Activated naive CD4-positive, alpha-beta T cell treated with anti-CD3 and anti-CD28 coated beads, Interleukin-2, amount 50 U/mL, for 72 hours (primary cell): ENCODE measurements at regions not wholly inside any gene's neighbourhood (a gene's known extent, or its start where the extent isn't known, plus 50 kb on each side); places are given as distances from the start of the nearest gene placed in this dataset.

ENCODE experiments used
- ATAC-seq, 2 donors: fragments of 150-1000 bp; cut with Tn5 transposase; 2 replicates each; pipeline ENCODE4 v1.10.0; 2021; ENCODE audit warnings: mild to moderate bottlenecking in 2 of 2, moderate library complexity in 2 of 2
- DNase-seq, 2 donors: peaks; one replicate each; pipeline ENCODE4 v3.0.0; 2021 to 2022; ENCODE audit warnings: low spot score in 2 of 2
- H3K27ac Mint-ChIP-seq, 2 donors: one replicate each; pipeline ENCODE4 v1.8.0; 2022; ENCODE audit warnings: mild to moderate bottlenecking in 2 of 2, mixed read lengths in 2 of 2
- H3K36me3 Mint-ChIP-seq, 2 donors: one replicate each; pipeline ENCODE4 v1.8.0; 2022; ENCODE audit warnings: mixed read lengths in 2 of 2
- H3K9me3 Mint-ChIP-seq, 2 donors: one replicate each; pipeline ENCODE4 v1.8.0; 2022; ENCODE audit warnings: mixed read lengths in 2 of 2

DNA sequence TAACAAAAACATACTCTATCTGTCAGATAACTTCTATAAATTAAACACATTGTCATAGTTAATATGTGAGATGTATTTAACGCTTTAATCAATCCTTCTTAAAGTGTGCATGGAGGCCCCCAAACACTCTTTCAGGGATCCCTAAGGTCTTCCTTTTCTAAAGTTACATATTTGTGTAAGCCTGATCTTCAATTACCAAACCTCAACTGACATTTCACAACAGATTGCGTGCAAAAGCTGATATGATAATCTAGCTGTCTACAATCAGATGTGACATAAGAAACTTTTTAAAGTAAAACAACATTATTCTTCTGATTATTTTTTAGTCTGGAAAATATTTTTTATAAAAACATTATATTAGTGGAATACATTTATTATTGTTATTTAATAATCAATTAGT is 1850.4 kb downstream of the OLFM4 start:
- no peaks in the 10 kb centered on the region for H3K36me3 Mint-ChIP-seq
- DNase-seq (no peak), ATAC-seq (no peak)
- H3K27ac Mint-ChIP-seq: no peak overlapping the region
- H3K9me3 Mint-ChIP-seq: peaks cover 12 to 14% of the 10 kb centered on the region in 2 donors

DNA sequence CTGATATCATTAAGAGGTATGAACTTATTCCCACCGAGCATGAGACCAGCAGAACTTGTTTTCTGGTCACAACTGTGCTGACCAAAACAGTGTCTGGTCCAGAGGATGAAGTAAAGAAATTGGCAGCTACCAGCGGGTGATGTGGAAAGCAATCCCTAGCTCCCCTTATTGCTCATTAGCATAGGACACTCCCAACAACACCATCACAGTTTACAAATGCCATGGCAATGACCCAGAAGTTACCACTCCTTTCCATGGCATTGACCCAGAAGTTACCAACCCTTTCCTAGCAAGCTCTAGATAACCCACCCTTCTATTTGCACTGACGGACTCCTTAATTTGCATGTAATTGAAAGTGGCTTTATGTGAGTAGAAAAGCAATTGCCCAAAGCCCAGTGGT is 1856.1 kb downstream of the OLFM4 start:
- H3K27ac Mint-ChIP-seq: no peak overlapping the region
- ATAC-seq (no peak), DNase-seq (no peak)
- peaks cover 15 to 20% of the 10 kb centered on the region in 2 donors for H3K9me3 Mint-ChIP-seq
- H3K36me3 Mint-ChIP-seq: no peaks in the 10 kb centered on the region

DNA sequence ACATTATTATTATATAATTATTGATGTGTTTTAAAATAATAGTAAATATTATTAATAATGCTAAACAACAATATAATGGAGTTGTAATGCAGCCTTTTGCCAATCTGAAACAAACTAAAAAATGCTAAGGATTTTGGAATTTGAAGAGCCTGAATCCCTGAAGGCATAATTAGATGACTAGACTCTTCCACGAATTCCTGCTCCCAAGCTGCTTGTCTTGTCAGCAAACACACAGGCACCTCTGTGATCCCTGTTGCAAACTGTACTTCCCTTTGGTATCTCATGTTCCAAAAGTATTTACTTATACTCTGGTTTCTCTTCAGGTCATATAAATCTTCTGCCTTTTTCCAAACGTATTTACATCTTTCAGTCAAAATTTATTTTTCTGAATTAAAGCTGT is 1862.4 kb downstream of the OLFM4 start:
- H3K9me3 Mint-ChIP-seq: peaks cover 26 to 28% of the 10 kb centered on the region in 2 donors
- no peaks in the 10 kb centered on the region for H3K36me3 Mint-ChIP-seq
- DNase-seq (no peak), ATAC-seq (no peak)
- H3K27ac Mint-ChIP-seq: no peak overlapping the region

DNA sequence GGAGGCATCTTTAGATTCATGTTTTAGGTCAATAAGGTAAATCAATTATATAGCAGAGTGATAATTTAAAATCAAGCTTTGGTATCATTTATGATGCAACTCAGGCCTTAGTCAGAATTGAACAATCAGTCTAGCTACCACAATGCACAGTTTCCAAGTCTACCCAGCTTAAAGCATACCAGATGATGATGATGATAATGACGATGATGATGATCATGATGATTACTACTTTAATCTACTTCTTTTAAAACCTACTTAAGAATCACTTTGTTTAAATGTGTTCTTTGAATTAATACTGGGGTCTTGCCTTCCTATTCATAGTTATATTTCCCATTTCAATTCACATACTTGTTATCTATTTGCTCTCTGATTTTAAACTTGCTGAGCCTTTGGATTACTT is 1872.7 kb downstream of the OLFM4 start:
- peaks cover 12 to 21% of the 10 kb centered on the region in 2 donors for H3K9me3 Mint-ChIP-seq
- DNase-seq (no peak), ATAC-seq (no peak)
- H3K36me3 Mint-ChIP-seq: no peaks in the 10 kb centered on the region
- no peak overlapping the region for H3K27ac Mint-ChIP-seq

DNA sequence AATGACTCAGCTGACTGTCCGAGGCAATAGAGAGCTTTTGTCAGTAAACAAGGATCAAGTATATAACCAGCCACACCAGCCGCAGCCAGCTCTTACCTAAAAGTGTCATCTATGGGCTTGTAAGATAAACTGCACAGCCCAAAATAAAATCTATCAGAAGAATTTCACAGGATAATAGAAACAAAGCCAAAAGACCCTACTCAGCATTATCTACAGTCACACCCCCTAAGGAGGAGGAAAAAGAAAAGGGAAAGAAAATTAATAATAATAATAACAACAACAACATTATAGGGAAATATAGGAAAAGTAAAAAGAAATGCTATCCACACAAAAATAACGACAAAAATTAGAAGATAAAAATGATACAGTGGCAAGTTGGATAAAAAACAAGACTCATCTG is 1883.8 kb downstream of the OLFM4 start:
- no peak for ATAC-seq
- peaks cover 37 to 42% of the 10 kb centered on the region in 2 donors for H3K9me3 Mint-ChIP-seq

DNA sequence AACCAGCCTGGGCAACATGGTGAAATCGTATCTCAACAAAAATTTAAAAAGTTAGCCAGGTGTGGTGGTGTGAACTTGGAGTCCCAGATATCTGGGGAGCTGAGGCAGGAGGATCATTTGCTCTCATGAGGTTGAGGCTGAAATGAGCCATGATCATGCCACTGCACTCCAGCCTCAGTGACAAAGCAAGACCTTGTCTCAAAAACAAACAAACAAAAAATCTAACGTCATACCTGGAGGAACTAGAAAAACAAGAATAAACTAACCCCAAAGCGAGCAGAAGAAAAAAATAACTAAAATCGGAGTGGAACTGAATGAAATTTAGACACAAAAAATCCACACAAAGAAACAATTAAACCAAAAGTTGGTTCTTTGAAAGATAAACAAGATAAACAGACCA is 1885.1 kb downstream of the OLFM4 start:
- H3K36me3 Mint-ChIP-seq: peaks cover 0 to 12% of the 10 kb centered on the region in 2 donors
- no peak overlapping the region for H3K27ac Mint-ChIP-seq
- DNase-seq (no peak), ATAC-seq (no peak)
- H3K9me3 Mint-ChIP-seq: peaks cover 33 to 44% of the 10 kb centered on the region in 2 donors

More for the DNA sequence above, 1883.8 kb downstream of the OLFM4 start:
- H3K27ac Mint-ChIP-seq: no peak overlapping the region
- H3K36me3 Mint-ChIP-seq: peaks cover 0 to 12% of the 10 kb centered on the region in 2 donors
- DNase-seq: no peak

DNA sequence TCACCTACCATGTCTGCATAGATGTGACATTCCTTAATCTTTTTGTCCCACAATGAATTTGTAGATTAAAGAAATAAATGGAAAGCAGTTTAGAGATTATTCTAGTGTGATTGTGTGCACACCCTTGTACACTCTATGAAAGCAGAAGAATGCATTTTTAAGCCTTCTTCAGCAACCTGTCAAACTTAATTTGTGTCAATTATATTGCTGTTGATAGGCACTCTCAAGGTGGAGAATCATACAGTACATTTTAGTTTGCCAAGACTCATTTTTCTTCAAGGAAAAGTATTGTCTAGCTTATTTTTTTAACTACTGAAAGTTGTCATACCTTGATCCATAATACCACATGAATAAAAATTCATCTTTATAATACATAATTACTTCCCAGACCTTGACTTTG is 1898.9 kb downstream of the OLFM4 start:
- Mint-ChIP-seq H3K27ac (no peak overlapping the region), H3K36me3 (no peaks in the 10 kb centered on the region), H3K9me3 (peaks cover 19 to 22% of the 10 kb centered on the region in 2 donors)
- ATAC-seq (no peak), DNase-seq (no peak)

DNA sequence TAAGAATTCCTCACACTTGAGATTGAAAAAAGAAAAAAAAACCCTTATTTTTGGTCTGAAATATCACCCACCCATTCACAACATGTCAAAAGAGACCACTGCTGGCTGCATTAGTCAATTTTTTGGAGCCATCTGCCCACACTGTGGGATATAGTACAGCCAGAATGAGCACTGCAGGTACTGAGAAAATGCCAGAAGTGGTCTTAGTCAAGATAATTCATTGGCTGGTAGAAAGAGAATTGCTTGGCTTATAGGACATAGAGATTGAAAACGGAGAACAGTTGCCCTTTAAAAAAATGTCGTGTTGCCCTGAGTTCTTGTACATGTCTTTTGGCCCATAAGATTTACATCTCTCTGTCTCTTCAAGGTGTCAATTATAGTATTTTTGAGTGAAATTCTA is 1899.5 kb downstream of the OLFM4 start:
- H3K9me3 Mint-ChIP-seq: peaks cover 19 to 21% of the 10 kb centered on the region in 2 donors
- H3K27ac Mint-ChIP-seq: no peak overlapping the region
- DNase-seq (no peak), ATAC-seq (no peak)
- no peaks in the 10 kb centered on the region for H3K36me3 Mint-ChIP-seq

DNA sequence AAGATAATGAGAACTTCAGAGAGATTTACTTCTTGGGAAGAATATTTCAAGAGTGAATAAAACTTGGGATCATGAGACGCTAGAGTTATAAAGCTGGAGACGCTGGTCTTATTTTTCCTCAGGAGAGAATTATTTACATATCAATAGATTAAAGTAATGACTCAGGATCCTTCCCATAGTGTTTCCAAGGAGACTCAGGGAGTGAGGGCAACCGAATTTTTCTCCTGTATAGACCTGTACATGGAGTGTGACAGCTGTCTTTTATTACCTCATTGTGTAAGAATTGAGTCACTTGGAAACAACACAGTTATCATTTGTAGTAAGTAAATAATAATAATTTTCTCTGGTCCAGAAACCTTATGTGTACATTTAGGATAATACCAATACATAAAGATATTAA is 1905.5 kb downstream of the OLFM4 start:
- H3K36me3 Mint-ChIP-seq: peaks cover 0 to 12% of the 10 kb centered on the region in 2 donors
- ATAC-seq: no peak
- H3K9me3 Mint-ChIP-seq: peaks cover 24 to 33% of the 10 kb centered on the region in 2 donors
- H3K27ac Mint-ChIP-seq: no peak overlapping the region
- no peak for DNase-seq

DNA sequence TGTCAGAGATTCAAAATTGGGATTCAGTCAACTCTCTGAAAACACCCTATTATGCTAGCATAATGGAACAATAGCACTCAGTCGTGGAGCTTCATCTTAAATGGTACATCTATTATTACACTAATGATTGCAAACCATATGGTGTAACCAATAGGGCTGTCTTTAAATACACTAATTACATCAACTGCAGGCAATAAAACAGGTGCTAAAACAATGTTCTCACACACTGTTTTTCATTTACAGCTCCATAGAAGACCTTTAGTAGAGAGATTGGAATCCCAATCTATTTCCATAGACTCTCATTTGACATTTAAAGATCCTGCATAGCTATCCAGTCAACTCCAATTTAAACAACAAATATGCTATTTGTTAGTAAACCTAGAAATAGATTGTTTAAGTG is 1917.4 kb downstream of the OLFM4 start:
- ATAC-seq (no peak), DNase-seq (no peak)
- no peak overlapping the region for H3K27ac Mint-ChIP-seq
- peaks cover 0 to 7% of the 10 kb centered on the region in 2 donors for H3K36me3 Mint-ChIP-seq
- H3K9me3 Mint-ChIP-seq: peaks cover 16 to 20% of the 10 kb centered on the region in 2 donors

DNA sequence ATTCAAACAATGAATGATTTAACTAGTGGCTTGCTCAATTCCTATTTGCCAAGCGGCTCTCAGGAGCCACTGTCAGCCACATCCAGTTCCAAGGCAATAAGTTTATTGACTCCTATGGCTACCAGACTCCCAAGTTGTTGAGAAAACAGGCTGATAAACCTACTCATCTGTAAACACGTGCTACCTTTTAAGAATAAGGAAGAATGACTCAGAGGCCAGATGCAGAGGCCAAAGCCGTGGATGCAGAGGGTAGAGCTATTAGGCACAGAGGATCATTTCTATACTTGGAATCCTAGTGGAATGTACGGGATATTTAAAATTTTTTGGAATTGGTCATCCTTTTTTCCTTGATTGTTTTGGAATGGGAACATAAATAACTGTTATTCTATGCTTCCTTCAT is 1921.1 kb downstream of the OLFM4 start:
- peaks cover 13 to 15% of the 10 kb centered on the region in 2 donors for H3K9me3 Mint-ChIP-seq
- peaks cover 0 to 7% of the 10 kb centered on the region in 2 donors for H3K36me3 Mint-ChIP-seq
- DNase-seq: no peak
- ATAC-seq: no peak
- H3K27ac Mint-ChIP-seq: no peak overlapping the region

DNA sequence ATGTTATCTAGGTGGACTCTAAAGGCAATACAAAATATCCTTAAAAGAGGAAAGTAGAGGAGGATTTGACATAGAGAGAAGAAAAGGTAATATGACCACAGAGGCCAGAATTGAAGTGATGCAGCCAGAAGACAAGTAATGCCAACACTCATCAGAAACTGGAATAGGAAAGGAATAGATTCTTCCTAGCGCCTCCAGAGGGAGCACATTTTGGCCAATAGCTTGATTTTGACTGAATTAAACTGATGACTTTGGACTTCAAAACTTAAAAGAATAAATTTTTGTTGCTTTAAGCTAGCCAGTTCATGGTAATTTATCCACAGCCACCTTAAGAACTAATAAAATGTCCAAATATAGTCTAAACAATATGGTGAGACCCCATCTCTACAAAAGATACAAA is 1921.9 kb downstream of the OLFM4 start:
- peaks cover 0 to 7% of the 10 kb centered on the region in 2 donors for H3K36me3 Mint-ChIP-seq
- no peak for DNase-seq
- H3K9me3 Mint-ChIP-seq: peaks cover 11 to 15% of the 10 kb centered on the region in 2 donors
- no peak for ATAC-seq
- H3K27ac Mint-ChIP-seq: no peak overlapping the region

DNA sequence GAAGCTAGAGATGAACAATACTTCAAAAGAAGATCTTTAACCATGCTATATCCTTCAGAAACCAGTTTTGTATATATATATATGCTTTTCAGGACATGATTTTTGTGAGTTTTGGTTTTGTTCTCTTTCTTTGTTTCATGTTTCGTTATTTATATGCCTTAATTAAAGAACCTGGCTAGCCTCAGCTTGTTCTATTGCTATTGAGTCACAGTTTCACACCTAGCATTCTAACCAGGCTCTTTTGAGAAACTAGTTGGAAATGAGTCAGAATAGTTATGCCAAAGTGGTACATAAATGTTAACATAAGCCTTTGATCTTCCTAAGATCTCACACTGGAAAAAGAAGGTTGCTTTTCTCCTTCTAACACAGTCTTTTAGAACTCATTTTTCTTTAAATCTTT is 1925.2 kb downstream of the OLFM4 start:
- no peak overlapping the region for H3K27ac Mint-ChIP-seq
- H3K36me3 Mint-ChIP-seq: no peaks in the 10 kb centered on the region
- ATAC-seq (peak in 1 of 2 donors; percentile 99), DNase-seq (no peak)
- peaks cover 8 to 21% of the 10 kb centered on the region in 2 donors for H3K9me3 Mint-ChIP-seq

DNA sequence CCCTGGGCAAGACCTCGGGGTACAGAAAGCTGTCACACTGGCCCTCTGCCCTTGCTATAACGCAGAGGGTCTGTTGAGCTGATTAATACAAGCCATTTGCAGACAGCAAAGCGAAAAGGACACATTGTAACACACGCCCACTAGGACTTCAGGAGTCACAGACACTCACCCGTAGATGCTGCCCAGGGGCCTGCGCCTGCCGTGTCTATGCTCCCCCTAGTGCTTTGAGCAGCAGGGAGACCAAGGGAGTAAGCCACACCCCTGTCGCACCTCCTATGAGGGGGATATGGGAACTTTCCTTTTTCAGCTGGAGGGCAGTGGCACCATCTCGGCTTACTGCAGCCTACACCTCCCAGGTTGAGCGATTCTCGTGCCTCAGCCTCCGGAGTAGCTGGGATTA is 1930.2 kb downstream of the OLFM4 start:
- Mint-ChIP-seq H3K27ac (no peak overlapping the region), H3K9me3 (peaks cover 18 to 33% of the 10 kb centered on the region in 2 donors), H3K36me3 (peaks cover 10% of the 10 kb centered on the region in 2 donors)
- DNase-seq (no peak), ATAC-seq (no peak)

DNA sequence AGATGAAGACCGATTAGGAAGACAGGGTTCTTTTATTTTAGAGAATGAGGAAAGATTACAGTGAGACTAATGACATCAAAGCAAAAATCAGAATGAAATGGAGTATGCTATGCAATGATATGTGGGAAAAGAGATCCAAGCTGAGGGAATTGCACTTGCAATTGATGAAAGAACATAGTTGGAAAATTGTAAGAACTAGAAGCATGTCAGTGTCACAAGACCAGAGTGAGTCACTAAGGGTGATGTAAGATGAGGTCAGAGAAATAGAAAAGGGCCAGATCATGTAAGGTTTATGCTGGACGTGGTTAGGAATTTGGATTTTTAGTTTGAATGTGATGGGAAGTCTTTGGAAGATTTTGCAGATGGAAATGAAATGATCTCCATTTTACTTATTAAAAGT is 1937.3 kb downstream of the OLFM4 start:
- DNase-seq (no peak), ATAC-seq (no peak)
- Mint-ChIP-seq H3K9me3 (peaks cover 18 to 19% of the 10 kb centered on the region in 2 donors), H3K27ac (no peak overlapping the region), H3K36me3 (peaks cover 7% of the 10 kb centered on the region in 2 donors)

DNA sequence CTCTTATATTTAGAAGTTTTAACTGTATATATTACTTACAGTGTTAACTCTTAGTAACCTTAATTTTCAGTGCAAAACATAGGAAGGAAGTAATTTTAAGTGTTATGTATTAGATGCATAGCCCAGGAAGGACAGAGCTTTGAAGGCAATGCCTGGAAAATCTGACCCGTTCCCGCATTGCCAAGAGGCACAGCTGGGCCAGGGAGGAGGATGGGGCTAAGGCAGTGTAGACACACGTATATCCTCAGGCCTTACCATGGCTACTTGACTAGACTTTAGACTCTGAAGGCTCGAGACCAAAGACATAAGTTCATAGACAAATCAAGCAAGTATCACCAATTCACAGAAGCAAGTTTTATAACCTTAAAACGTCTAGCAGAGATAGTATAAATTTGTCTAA is 1944.2 kb downstream of the OLFM4 start:
- H3K27ac Mint-ChIP-seq: no peak overlapping the region
- no peak for ATAC-seq
- no peaks in the 10 kb centered on the region for H3K36me3 Mint-ChIP-seq
- H3K9me3 Mint-ChIP-seq: peaks cover 4 to 19% of the 10 kb centered on the region in 2 donors
- DNase-seq: no peak

DNA sequence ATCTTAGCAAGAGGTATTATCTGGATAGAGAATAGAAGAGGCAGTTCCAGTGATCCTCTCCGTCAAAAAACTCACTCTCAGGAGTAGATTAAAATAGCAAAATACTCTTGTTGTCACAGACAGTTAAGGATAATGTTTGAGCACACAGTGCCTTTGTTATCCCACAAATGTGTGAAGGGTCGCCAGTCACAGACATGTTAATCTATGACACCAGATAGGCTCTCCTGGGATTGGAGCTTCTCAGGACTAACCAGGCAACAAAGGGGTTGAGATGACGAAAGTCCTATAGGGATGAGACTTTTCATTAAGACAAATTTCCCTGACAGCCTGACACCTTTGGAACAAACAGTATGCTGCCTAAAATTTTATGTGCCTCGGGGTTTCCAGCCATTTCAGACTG is 1947.1 kb downstream of the OLFM4 start:
- Mint-ChIP-seq H3K27ac (no peak overlapping the region), H3K9me3 (peaks cover 0 to 15% of the 10 kb centered on the region in 2 donors), H3K36me3 (no peaks in the 10 kb centered on the region)
- DNase-seq (no peak), ATAC-seq (no peak)

DNA sequence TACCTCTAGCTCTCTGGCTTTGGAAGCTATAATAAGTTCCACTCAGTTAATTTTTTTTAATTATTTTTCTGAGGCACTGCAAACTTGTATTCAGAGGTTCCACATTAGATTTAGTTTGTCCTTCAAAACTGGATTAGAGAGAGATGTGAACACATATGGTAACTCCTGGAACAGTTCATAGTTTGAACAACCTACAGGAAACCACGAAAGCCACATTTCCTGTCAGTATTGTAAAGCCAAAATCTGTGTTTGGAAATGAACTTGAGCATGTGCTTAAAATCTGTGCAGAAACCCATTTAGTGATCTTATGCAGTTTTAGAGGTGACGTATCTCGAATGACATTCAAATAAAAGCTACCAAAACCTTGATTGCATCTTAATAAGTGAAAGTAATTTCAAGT is 1952.0 kb downstream of the OLFM4 start:
- Mint-ChIP-seq H3K36me3 (no peaks in the 10 kb centered on the region), H3K9me3 (peaks cover 9 to 12% of the 10 kb centered on the region in 2 donors), H3K27ac (no peak overlapping the region)
- no peak for DNase-seq
- ATAC-seq: no peak

DNA sequence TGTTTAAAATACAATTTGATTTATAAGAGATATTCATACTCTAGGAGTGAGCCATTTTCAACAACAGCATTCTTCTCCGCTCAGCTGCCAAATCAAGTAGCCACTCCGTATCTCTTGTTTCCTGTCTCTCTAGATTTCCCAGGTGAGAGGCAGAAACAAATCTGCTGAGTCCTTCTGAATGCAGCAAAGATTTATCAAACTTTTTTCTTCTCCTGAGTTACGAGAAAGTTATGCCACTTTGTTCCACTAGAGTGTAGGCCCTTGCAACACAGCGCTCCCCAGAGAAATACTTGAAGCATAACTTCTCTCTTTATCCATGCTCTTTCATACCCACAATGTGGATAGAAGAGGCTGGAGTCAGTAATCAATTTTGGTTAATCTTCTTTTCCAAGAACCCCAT is 1960.8 kb downstream of the OLFM4 start:
- ATAC-seq: no peak
- H3K27ac Mint-ChIP-seq: no peak overlapping the region
- H3K36me3 Mint-ChIP-seq: no peaks in the 10 kb centered on the region
- peaks cover 11 to 17% of the 10 kb centered on the region in 2 donors for H3K9me3 Mint-ChIP-seq
- no peak for DNase-seq
